CD4-positive, alpha-beta T cell treated with Interferon gamma for 1 hour (primary cell): ENCODE measurements at regions not wholly inside any gene's neighbourhood (a gene's known extent, or its start where the extent isn't known, plus 50 kb on each side); places are given as distances from the start of the nearest gene placed in this dataset.

Source experiments
- DNase-seq: peaks from one replicate; pipeline ENCODE4 v3.0.0-alpha.2; 2020

DNA sequence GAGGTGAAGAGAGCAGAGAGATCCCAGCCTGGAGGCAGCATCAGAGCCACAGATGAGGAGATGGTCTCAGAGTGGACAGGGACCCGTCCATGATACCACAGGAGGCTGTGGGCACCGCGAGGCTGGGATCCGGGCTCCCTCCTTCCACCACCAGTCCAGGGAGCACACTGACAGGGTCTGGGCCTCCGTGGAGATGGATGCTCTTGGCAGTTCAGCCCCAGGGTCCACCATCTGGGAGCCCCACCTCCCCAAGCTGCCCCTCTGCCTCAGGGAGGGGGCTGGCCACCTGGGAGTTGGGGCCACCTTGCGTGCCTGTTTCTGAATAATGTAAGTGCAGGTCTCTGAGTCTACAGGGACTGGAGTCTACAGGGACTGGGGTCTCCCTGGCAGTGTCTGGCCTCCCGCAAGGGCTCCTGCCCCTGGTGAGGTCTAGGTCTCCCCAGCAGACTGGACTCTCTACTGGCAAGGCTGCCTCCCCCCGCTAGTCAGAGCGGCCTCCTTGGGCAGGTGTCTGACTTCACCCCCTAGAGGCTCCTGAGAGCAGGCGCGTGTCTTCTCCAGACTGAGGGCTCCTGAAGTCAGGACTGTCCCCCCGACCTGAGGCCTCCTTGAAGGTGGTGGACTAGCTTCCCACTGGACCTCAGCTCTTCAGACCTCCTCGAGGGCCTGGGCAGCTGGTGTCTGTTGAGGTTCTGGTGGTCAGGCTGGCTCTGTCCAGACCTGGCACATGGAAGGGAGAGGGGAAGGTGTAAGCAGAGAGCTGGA, 218.5 kb downstream of the PTPRU start:
- DNase-seq, result no peak

DNA sequence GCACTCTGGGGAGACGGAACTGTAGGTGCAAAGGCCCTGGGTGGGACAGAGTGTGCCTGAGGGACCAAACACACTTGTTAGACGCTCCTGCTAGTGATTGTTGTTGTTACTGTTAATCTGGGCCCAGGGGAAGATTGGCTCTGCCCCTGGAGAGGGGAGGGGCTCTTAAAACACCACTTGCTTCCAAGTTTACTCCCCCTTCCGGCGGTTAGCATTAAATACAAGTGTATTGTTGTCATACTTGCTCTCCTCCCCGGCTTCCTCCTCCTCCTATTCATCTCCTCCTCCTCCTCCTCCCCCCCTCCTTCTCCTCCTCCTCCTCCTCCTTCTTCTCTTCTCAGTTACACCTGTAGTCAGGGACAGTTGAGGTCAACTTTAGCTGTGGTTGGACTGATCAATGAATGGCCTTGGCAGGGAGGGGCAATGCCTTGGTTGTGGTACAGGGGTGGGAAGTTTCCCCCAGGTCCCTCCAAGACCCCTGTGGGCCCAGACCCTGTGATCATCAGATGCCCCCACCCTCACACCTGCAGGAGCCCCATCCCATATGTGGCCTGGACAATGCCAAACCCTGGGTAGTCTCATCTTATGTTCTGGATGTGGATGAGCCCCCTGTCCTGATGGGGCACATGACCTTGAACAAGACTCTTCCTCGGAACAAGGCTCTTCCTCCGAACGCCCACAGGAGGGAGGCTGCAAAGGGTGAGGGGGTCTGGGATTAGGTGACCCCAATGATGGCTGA, 217.3 kb downstream of the PTPRU start:
- no peak for DNase-seq

DNA sequence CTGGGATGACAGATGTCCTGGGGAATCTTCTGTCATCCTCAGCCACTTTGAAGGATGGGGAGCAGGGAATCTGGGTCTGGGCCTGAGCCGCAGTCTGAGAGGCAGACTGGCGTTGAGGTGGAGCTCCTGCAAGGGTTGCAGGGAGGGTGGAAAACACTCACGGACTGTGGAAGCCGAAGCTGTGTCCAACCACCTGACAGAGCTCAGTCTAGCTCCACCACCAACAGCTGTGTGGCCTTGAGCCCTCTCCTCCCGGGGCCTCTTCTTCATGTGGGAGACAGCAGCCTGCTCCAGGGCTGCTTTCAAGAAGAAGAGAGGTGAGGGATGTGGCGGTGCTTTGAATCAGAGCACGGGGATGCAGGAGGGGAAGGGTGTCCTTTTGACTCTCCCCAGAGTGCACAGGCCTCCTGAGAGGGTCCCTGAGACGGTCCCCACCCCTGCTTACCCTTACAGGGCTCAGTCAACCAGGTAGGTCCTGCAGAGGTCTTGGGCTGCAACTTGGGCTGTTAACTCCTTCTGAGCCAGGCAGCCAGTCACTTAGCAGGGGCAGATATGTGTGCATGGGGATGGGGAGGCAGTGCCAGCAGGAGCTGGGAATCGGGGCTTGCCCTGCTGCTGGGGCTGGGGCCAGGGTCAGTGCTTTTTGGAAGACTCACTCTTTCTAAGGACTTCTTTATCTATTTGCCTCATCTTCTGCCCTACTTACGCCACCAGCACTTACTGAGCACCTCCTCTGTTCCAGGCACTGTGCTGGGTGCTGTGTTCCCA, 216.3 kb downstream of the PTPRU start:
- no peak for DNase-seq

DNA sequence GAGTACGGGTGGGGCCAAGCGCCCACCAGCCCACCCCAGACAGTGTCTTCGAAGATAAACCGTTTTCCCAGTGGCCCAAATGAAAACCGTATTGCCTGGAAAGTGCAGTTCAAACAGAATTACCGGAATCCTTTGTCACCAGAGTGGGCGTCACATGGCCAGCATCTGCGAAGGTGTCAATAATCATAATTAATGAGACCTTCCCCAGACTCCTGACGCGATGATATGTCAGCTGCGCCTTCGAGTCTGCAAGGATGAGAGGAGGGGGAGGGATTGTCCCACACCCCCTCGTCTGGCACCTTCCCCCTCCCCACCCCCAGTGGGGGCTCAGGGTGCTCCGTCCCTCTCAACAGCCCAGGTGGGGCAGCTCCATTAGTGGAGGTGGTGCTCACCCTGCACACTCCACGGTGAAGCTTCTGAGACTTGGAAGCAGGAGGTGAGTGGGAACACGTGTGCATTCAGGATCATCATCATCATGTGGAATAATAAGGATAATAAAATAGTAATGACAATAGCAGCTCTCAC, 215.1 kb downstream of the PTPRU start:
- DNase-seq, result no peak

DNA sequence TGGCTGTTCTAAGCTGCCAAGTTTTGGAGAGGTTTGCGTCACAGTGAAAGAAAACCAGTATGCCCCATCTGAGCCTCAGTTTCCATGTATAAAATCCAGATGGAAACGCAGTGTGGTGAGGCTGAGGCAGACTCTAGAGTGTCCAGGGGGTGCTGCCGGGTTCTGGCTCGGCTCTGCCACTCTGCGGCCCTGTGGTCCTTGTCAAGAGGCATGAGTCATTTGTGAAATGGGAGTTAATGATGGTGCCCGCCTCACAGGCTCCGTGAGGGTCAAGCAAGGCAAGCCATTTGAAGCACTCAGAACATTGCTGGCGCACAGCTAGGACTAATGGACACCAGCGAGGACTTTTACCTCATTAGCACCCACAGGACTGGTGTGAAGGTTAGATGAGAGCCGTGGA, 214.3 kb downstream of the PTPRU start:
- DNase-seq, result no peak

DNA sequence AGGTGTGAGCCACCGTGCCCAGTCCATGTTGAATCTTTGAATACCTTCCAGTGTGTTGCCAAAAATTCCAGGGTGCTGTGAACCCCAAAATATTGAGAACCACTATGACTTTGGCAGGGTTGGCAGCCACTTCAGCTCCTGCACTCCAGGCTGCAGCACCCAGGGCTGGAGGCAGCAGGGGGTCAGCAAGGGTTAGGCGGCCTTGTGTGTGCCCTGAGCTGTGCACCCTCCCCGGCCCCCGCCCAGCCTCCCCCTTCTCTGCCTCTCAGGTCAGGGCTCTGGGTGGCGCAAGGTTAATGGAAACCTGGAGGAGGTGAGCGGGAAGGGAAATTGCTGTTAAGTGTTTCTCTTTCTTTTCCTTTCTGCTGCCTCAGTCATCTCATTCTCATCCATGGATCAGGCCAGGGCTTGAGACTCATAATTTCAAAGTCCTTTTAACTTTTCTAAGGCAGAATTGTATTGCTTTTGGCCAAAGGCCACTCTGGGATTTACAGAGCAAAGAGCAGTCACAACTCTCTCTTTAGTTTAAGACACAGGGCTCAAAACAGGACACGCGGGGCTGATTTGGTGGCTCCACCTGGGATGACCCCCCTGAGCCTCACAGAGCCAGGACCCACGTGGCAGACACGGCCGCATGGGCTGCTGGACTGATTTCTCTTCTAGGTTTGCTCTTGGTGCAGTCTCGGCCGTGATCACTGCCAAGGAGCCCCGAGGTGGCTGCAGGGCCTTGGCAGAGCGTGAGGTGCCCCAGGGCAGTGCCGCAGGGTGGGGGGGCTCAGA, 212.3 kb downstream of the PTPRU start:
- no peak for DNase-seq

DNA sequence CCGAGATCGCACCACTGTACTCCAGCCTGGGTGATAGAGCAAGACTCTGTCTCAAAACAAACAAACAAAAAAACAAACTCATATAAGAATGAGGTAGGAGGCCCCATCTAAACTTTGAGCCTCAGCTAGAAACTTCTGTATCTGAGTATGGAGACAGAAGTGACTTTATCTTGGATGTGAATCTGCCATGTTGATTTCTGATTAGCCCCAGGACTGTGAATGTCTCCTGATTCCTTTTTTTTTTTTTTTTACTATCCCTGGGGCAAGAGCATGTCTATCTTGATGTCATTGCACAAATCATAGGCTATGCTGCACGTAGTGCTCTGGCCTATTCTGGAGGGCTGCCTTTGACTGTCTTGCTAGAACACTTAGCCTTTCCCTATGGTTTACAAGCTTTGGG, 211.0 kb downstream of the PTPRU start:
- no peak for DNase-seq

DNA sequence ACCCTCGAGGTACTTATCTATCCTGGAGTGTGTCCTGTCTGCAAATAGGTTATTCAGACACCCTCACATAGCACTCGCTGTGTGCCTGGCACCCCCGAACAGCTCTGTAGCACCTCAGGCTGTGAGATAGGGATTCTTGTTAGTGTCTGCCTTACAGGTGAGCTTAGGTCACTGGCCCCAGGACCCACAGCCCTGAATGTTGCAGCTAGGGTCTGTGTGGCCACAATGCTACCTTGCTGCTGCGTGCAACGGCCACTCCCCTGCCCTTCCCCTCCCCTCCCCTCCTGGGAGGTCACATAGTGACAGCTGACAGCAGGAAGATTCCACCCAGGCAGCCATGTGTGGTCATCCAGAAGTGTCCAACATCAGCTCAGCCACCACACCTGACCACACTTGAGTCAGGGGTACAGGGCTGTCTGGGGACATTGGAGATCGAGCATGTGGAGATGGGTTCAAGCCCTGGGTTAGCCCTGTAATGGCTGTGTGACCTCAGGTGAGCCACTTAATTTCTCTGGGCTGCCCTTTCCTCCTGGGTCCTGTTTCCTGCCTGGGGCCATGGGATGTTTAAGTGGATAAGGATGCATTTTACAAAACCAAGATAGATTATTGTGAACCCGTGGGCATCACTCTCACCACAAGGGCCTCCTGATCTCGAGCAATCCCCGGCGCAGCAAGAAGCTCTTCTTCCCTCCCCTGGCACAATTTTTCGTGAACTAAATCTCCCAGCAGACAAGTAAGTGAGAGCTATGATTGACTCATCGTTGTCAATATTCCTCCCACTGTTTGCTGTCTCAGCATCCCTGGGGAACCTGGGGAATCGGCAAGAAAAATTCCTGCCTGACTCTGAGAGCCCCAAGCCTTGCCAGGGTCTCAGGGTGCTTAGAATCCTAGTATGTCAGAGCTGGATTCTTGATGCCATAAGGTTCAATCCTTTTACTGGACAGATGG, 208.7 kb downstream of the PTPRU start:
- no peak for DNase-seq

DNA sequence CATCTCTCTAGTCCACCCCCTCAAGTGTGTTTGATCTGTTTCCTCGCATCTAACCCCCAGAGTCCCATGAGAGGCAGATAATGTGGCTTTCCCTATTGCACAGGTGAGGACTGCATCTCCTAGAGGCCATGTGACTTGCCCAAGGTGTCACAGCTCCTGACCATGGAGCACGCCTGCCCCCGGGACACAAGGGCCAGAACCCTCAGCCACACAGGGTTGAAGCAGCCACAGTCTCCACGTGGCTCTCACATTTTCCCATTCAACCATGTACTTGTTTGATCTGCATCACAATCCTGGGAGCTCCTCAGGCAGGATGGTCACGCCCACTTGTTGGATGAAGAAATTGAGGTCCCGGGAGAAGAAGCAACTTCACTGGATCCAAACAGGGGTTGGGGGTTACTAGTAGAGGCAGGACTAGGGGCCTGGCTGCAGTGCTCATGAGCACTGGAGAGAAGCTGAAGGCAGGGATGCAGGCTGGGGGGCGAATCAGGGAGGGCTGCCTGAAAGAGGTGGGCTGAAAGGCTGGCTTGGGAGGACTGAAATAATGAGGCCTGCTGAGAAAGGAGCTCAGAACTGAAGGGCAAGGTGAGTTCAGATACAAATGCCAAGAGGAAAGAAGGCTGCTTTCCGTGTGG, 207.9 kb downstream of the PTPRU start:
- DNase-seq, result no peak

DNA sequence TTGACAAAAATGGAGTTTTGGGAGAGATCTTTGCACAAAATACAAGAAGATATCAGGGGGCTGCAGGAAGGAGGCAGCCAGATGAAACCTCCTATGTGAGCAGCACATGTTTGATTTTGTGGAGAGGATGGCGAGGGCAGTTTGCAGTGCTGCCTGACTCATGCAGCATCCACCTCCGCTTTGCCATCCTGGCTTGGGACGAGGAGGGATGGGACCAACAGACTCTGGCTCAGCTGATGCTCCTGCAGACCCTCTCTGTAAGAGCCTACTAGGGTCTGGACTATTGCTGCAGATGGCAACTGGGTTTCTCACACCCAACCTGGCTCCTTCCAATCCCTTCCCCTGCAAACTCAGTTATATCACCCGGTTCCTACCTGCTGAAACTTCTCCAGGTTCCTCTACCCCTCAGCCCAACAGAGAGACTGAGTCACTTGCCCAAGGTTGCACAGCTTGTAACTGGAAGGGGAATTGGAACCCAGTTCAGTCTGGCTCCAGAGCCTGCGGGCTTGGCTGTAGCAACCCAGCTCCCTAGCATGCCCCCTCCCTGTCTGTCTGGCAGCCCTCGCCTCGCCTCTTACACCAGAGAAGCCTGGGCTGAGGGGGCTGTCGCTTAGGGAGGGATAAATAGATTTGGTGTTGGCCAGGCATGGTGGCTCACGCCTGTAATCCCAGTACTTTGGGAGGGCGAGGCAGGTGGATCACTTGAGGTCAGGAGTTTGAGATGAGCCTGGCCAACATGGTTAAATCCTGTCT, 205.8 kb downstream of the PTPRU start:
- no peak for DNase-seq

DNA sequence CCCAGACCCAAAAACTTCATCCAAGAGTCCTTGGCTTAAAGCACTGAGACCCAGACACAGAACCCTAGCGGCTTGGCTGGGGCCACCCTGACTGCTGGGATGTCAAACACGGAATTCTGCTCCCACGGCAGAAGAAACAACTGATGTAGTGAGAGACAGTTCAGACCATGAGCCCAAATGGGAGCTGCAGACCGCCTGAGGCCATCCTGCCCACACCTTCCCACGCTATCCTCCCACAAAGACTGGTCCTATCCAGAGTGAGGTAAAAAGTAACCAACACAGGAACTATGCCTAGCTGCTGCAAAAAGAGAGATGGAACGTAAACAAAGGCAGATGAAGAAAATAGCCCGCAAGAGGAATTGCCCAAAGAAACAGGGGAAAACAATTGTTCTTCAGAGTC, 203.3 kb downstream of the PTPRU start:
- DNase-seq, result no peak

DNA sequence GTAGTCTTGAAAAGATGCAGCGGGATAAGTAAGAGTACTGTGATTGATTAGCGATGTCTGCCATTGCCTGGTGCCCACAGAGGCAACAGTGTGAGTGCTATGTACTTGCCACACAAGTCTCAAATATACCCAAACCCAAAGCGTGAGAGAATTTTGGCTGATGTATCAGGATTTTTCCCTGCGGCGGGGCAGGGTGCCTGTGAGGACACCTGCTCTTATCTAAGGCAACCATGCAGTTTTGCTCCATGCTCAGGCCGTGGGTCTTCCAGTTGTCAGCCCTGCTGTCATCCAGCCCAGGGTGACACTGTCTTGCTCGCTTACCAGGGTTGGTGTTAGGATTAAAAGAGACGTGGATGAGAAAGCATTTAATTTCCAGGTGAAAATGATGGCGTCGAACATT, 202.7 kb downstream of the PTPRU start:
- no peak for DNase-seq

DNA sequence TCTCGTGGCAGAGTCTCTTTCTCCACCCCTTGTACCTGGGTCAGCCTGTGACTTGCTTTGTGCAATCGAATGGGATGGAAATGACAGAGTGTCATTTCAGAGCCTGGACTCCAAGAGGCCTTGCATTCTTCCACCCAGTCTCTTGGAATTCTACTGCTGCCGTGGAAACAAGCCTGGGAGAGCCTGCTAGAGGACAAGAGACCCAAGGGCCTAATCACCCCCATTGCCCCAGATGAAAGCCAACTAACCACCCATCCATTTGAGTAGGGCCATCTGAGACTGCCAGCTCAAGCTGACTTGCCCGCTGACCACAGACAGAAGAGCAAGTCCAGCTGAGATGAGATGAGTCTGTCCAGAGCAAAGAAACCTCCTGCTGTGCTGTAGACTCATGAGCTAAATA, 201.6 kb downstream of the PTPRU start:
- no peak for DNase-seq

DNA sequence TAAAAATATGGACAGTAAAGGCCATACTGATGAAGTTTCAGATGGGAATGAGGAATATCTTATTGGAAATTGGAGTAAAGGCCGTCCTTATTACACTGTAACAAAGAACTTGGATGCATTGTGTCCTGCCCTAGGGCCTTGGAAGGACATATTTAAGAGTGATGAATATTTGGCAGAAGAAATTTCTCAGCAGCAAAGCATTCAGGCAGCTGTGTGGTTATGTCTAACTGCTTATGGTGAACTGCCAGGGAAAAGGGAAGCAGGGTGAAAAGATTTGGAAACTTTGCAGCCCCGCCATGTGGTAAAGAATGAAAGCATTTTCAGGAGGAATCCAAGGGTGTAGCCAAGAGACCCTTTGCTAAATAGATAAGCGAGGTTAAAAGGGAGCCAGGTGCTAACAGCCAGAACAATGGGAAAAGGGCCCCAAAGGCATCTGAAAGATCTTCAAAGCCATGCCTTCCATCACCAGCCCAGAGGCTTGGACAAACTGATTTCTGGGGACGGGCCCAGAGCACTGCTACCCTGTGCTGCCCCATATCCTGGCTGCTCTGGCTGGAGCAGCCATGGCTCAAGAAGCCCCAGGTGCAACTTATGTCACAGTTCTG, 200.0 kb downstream of the PTPRU start:
- no peak for DNase-seq

DNA sequence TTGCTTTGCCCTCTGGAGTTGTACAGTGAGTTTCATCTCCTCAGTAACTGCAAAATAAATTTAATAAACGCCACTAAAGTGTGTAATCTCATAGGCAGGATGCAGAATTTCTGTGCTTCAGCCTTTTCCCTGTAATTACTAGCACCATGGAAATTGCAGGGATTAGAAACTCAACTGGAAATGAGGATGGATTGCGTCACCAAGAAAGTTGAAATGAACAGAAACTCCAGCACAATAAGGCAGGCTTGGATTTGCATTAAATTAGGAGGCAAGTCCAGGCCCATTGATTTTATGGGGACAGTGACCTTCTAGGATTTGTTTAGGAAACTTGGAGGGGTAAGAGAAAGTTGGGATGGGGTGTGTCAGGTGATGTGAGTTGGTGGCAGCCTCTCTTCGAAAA, 197.5 kb downstream of the PTPRU start:
- DNase-seq, result no peak

DNA sequence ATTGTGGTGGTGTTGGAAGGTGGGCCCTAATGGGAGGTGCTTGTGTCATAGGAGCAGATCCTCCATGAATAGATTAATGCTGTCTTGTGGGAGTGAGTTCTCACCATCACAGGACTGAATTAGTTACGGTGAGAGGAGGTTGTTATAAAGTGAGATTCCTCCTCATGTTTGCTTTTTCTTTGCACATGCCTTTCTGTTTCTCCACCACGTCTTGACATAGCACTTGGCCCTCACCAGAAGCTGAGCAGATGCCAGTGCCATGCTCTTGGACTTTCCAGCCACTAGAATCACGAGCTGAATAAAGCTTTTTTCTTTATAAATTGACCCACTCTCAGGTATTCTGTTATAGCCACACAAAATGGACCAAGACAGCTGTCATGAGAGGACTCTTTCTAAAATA, 194.8 kb downstream of the PTPRU start:
- DNase-seq, result no peak

DNA sequence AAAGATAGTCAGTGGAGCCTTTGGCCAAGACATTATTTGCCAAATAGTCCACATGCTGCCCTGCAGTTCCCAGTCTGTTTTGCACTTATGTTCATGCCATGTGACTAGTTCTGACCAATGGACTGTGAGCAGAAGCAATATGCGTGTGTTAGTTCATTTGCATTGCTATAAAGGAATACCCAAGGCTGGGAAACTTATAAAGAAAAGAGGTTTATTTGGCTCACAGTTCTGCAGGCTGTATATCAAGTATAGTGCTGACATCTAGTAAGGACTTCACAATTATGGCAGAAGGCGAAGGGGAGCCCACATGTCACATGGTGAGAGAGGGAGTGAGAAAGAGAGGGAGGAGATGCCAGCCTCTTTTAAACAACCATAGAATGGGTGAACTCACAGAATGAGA, 193.3 kb downstream of the PTPRU start:
- DNase-seq, result no peak

DNA sequence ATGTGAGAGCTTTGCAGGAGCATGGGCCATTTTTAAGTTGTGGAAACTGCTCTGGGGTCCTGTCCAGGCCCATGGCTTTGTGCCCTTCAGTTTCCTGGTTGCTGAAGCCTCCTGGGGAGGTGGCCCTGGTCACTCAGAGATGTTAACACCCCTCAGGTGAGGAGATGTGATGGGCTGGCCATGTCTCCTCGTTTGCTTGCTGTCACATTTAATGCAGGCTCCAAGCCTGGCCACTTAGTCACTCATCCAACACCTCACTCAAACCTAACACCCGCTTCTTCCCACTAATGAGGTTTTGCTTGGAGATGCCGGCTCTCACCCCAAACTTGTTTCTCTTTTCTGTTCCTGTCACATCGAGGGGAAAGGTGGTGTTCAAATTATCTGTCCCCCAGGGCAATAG, 192.7 kb downstream of the PTPRU start:
- DNase-seq, result no peak

DNA sequence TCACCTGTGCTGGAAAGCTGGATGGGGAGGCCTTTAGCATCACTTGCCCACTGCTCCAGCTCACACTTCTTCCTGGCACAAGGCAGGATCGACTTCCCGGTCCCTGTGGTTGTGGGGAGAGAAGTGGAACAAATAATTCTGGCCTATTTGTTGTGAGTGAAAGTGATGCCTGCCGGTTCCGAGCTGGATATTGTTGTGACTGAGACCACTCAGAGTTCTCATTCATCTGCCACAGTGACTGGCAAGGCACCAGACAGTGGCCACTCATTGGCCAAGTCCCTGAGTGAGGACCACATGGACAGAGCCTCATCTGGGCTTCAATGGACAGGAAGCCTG, 191.9 kb downstream of the PTPRU start:
- no peak for DNase-seq
